Loucy (cell line): ENCODE measurements at regions not wholly inside any gene's neighbourhood (a gene's known extent, or its start where the extent isn't known, plus 50 kb on each side); places are given as distances from the start of the nearest gene placed in this dataset.

ENCODE experiments used
- H2AFZ ChIP-seq: fragments of 200-600 bp; sonication (generic); 2 replicates; pipeline ENCODE4 v1.6.0; 2016; ENCODE audit warnings: antibody characterized with exemption, mild to moderate bottlenecking, low read length, moderate library complexity
- H3F3A ChIP-seq: fragments of 200-600 bp; 2 replicates; pipeline ENCODE4 v1.6.0; 2016; ENCODE audit warnings: antibody characterized with exemption, low read depth, mild to moderate bottlenecking
- H3K27me3 ChIP-seq: fragments of 200-600 bp; sonication (generic); 2 replicates; pipeline ENCODE4 v1.6.1; 2014; ENCODE audit warnings: low read length, mild to moderate bottlenecking; ENCODE audit not compliant: insufficient read depth, poor library complexity, severe bottlenecking
- H3K36me3 ChIP-seq: fragments of 200-600 bp; sonication (generic); 2 replicates; pipeline ENCODE4 v1.6.1; 2016; ENCODE audit warnings: low read length; ENCODE audit not compliant: insufficient read depth
- H3K4me1 ChIP-seq: fragments of 200-600 bp; sonication (generic); 2 replicates; pipeline ENCODE4 v1.5.1; 2014; ENCODE audit warnings: low read length, mild to moderate bottlenecking; ENCODE audit not compliant: insufficient read depth, poor library complexity, severe bottlenecking
- H3K4me2 ChIP-seq: fragments of 200-600 bp; sonication (generic); 2 replicates; pipeline ENCODE4 v1.6.0; 2014; ENCODE audit warnings: antibody characterized with exemption, low read length, low read depth, mild to moderate bottlenecking; ENCODE audit not compliant: poor library complexity, severe bottlenecking
- H3K4me3 ChIP-seq: fragments of 200-600 bp; sonication (generic); 2 replicates; pipeline ENCODE4 v1.5.1; 2014; ENCODE audit warnings: low read length, mild to moderate bottlenecking, mixed read lengths; ENCODE audit not compliant: poor library complexity, severe bottlenecking
- H3K79me2 ChIP-seq: fragments of 200-600 bp; sonication (generic); 2 replicates; pipeline ENCODE4 v1.6.1; 2014; ENCODE audit warnings: low read length; ENCODE audit not compliant: insufficient read depth
- H3K9ac ChIP-seq: fragments of 200-600 bp; sonication (generic); 2 replicates; pipeline ENCODE4 v1.6.0; 2014; ENCODE audit warnings: mild to moderate bottlenecking, low read depth, low read length, moderate library complexity; ENCODE audit not compliant: poor library complexity, severe bottlenecking
- H3K9me2 ChIP-seq: fragments of 200-600 bp; sonication (generic); replicated peaks from 2 replicates; pipeline ENCODE4 v1.6.1; 2016; ENCODE audit warnings: low read depth, low read length, mixed read lengths
- H3K9me3 ChIP-seq: fragments of 200-600 bp; sonication (generic); 2 replicates; pipeline ENCODE4 v1.6.1; 2014; ENCODE audit warnings: mild to moderate bottlenecking, antibody characterized with exemption, low read length, low read depth; ENCODE audit not compliant: insufficient read depth
- H4K20me1 ChIP-seq: fragments of 200-600 bp; sonication (generic); 2 replicates; pipeline ENCODE4 v1.6.0; 2014; ENCODE audit warnings: antibody characterized with exemption, low read length, mild to moderate bottlenecking; ENCODE audit not compliant: insufficient read depth, poor library complexity, severe bottlenecking
- CTCF ChIP-seq: fragments of 200-600 bp; sonication (generic); conservative IDR thresholded peaks from 2 replicates; pipeline ENCODE4 v1.5.1; 2014; ENCODE audit warnings: mild to moderate bottlenecking, antibody characterized with exemption, low read length
- EZH2phosphoT487 ChIP-seq: fragments of 200-600 bp; IDR thresholded peaks from 2 replicates; pipeline ENCODE4 v1.6.1; 2018; ENCODE audit warnings: antibody characterized with exemption, mild to moderate bottlenecking, moderate library complexity, borderline replicate concordance

- Histone ChIP-seq H3K4me2 (no peak overlapping the region), H3K27me3 (no peaks in the 10 kb centered on the region), H3F3A (no peaks in the 10 kb centered on the region), H4K20me1 (no peaks in the 10 kb centered on the region), H3K9ac (no peak overlapping the region), H2AFZ (no peak overlapping the region), H3K36me3 (no peaks in the 10 kb centered on the region), H3K9me3 (no peaks in the 10 kb centered on the region), H3K9me2 (no peaks in the 10 kb centered on the region), H3K4me1 (no peaks in the 10 kb centered on the region), H3K79me2 (no peaks in the 10 kb centered on the region), H3K4me3 (no peak overlapping the region)
- no peak for TF ChIP-seq CTCF
- no peak for TF ChIP-seq EZH2phosphoT487
Observed at GRCh38 chr15:37208146-37209040, 108.0 kb upstream of the MEIS2 start.

- H3F3A ChIP-seq: no peaks in the 10 kb centered on the region
- no peak overlapping the region for H3K4me3 ChIP-seq
- no peaks in the 10 kb centered on the region for H3K27me3 ChIP-seq
- TF ChIP-seq CTCF (no peak), EZH2phosphoT487 (no peak)
- no peak overlapping the region for H3K9ac ChIP-seq
- H3K4me2 ChIP-seq: no peak overlapping the region
- no peaks in the 10 kb centered on the region for H3K9me3 ChIP-seq
- no peaks in the 10 kb centered on the region for H3K4me1 ChIP-seq
- no peak overlapping the region for H2AFZ ChIP-seq
- no peaks in the 10 kb centered on the region for H4K20me1 ChIP-seq
- no peaks in the 10 kb centered on the region for H3K79me2 ChIP-seq
- no peaks in the 10 kb centered on the region for H3K36me3 ChIP-seq
- no peaks in the 10 kb centered on the region for H3K9me2 ChIP-seq
Observed at GRCh38 chr15:37209041-37209363, 108.7 kb upstream of the MEIS2 start.

- Histone ChIP-seq H3K9me2 (no peaks in the 10 kb centered on the region), H3K4me3 (no peak overlapping the region), H3K9ac (no peak overlapping the region), H3K79me2 (no peaks in the 10 kb centered on the region), H3K4me1 (no peaks in the 10 kb centered on the region), H2AFZ (no peak overlapping the region), H3K9me3 (no peaks in the 10 kb centered on the region), H3F3A (no peaks in the 10 kb centered on the region), H3K36me3 (no peaks in the 10 kb centered on the region), H4K20me1 (no peaks in the 10 kb centered on the region), H3K4me2 (no peak overlapping the region), H3K27me3 (no peaks in the 10 kb centered on the region)
- TF ChIP-seq CTCF (no peak), EZH2phosphoT487 (no peak)
Observed at GRCh38 chr15:37217567-37217966, 117.2 kb upstream of the MEIS2 start.
